ENCODE measurements at regions not wholly inside any gene's neighbourhood (a gene's known extent, or its start where the extent isn't known, plus 50 kb on each side); places are given as distances from the start of the nearest gene placed in this dataset.

DNA sequence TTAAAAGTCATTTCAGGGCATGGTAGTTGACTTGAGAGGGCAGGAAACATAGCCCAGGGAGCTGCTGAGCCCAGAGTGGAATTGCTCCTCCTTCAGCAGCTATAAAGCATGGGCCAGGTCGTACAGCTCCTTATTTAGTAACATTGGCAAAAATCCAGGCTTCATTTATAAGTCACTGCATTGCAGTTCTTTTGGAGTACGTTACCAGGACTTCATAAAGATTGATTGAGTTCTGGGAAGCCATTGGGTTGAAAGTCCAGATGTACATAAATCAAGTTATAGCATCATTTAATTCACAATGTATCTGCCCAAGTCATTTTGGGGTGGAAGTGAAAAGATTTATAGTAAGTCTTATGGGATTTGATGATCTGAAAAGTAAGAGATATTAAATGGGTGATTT, 53.0 kb upstream of the ANKEF1 start:
- DNase-seq (ENCODE audit: low read depth in 3 of 3), result no peak

DNA sequence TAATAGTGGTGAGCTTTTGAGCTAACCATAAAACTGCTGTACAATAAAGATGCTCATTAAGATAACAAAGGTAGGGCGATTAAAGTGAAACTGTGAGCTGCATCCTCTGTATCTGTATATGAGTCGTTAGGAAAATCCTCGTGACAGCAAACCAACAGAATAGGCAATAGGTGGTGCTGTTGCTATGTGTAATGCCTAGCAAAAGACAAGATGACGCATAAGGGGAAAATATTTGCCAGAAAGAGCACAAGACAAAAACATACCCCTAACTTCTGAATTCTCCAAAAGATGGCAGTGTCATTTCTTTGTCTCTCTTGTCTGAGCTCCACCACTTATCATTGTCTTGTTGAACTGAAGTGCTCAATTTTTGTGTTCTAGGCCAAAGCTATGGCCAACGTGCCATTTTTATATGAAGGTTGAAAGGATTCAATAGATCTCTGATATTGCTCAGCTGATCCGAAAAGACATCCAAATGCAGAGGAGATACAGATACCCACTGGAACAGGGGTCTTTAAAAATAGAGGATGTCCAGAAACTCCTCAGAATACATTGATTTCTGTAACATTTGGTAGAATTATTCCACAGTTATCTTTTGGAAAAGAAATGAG, 56.3 kb upstream of the ANKEF1 start:
- DNase-seq (ENCODE audit: low read depth in 3 of 3), result peak in 1 of 3 experiments; percentile 3

DNA sequence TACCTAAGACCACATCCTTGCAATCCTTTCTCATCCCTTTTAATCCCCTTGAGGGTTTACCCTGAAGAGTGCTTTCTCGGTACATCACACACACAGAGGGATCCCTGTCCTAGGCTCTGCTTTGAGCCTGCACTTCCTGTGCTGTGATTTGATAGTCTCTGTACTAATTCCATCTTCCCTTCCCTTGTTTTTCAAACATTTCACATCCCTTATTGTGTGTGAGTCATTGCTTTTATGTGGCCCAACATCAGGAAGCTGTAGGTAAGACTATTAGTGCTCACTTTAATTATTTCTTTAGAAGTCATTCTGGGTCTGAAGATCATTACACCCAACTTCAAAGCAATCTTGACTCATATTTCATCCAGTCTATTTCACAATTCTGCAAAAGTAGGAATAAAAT, 57.2 kb upstream of the ANKEF1 start:
- DNase-seq (ENCODE audit: low read depth in 3 of 3), result no peak

DNA sequence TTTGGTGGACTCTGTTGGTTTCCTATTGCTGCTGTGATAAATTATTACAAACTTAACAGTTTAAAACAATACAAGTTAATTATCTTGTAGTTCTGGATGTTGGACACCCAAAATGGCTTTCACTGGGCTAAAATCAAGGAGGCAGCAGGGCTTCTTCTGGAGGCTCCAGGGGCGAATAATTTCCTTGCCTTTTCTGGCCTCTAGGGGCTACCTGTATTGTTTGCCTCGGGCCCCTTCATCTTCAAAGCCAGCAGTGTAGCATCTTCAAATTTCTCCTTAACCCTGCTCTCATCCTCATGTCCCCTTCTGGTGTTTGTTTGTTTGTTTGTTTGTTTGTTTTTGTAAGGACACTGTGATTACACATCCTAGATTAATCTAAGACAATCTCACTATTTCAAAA, 60.5 kb upstream of the ANKEF1 start:
- DNase-seq (ENCODE audit: low read depth in 3 of 3), result no peak

- DNase-seq (ENCODE audit: low read depth in 3 of 3), result no peak
Observed at GRCh38 chr20:9971746-9972145, 63.0 kb upstream of the ANKEF1 start.

GRCh38 chr20:9969626-9970025, 65.2 kb upstream of the ANKEF1 start:
- no peak for DNase-seq (ENCODE audit: low read depth in 3 of 3)

GRCh38 chr20:9968015-9968414, 66.8 kb upstream of the ANKEF1 start:
- no peak for DNase-seq (ENCODE audit: low read depth in 3 of 3)

DNA sequence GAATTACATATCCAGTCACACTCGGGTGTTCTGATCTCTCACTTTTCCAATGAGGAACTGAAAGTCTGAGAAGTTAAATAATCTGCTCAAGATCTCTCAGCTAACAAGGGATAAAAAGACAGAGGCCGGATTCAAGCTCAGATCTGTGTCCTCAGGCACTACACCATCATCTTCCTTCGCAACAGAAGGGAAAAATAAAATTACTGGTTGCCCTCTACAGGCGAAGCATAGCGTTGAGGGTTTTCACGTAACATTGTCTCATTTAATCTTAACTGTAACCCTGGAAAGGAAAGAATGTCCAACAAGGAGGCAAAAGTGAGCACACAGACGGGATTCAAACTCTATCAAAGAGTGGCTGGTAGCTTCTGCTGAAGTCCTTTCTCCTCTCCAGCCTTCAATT, 67.8 kb upstream of the ANKEF1 start:
- DNase-seq (ENCODE audit: low read depth in 3 of 3), result no peak

DNA sequence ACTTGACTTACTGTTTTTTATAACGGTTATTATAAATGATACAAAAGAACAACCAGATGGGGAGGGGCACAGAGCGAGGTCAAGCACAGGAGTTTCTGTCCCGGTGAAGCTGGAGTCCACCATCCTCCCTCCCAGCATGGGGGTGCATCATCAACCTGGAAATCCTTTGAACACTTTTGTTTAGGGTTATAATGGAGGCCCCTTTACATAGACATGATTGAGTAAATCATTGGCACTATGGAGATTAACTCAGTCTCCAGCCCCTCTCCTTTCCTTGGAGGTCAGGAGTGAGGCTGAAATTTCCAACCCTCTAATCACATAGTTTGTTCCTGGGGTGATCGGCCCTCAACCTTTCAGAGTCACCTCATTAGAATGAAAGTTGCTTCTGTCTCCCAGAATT, 71.8 kb upstream of the ANKEF1 start:
- DNase-seq (ENCODE audit: low read depth in 3 of 3), result no peak

GRCh38 chr20:9958693-9959092, 76.1 kb upstream of the ANKEF1 start:
- no peak for DNase-seq (ENCODE audit: low read depth in 3 of 3)

DNA sequence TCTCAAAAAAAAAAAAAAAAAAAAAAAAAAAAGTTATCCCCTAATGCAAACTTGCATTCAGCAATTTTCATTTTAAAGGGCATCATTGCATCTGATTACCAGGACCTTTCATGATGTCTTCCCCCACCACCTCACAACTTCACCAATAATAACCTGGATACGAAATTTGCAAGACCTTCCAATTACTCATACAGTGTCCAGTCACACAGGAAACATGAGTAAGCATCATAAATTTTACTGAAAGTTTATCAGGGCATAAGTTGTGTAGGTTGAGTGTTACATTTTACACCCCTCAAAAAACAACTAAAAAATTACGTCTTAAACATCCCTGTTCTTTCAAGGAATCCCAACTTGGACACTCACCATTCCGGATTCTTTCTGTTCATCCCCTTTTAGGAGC, 79.1 kb upstream of the ANKEF1 start:
- no peak for DNase-seq (ENCODE audit: low read depth in 3 of 3)

- DNase-seq (ENCODE audit: low read depth in 3 of 3), result no peak
Observed at GRCh38 chr20:9949563-9949962, 85.2 kb upstream of the ANKEF1 start.

GRCh38 chr20:9945408-9945807, 89.4 kb upstream of the ANKEF1 start:
- DNase-seq (ENCODE audit: low read depth in 3 of 3), result no peak

- DNase-seq (ENCODE audit: low read depth in 3 of 3), result no peak
Observed at GRCh38 chr20:9942736-9943135, 92.1 kb upstream of the ANKEF1 start.

DNA sequence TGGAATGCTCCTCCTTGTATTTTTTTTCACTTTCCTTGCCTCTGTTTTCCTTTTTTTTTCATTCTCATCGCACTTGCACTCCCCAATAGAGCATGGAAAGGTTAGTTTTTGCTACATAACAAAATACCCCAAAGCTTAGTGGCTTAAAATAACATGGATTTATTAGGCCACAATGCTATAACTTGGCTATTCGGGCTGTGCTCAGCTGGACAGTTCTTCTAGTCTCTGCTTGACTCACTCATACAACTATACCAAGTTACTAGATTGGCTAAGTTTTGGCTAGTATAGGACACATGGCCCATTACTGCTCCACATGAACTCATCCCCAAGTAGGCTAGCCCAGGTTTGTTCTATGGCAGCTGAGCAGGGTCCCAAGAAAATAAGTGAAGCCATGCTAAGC, 94.5 kb upstream of the ANKEF1 start:
- no peak for DNase-seq (ENCODE audit: low read depth in 3 of 3)

DNA sequence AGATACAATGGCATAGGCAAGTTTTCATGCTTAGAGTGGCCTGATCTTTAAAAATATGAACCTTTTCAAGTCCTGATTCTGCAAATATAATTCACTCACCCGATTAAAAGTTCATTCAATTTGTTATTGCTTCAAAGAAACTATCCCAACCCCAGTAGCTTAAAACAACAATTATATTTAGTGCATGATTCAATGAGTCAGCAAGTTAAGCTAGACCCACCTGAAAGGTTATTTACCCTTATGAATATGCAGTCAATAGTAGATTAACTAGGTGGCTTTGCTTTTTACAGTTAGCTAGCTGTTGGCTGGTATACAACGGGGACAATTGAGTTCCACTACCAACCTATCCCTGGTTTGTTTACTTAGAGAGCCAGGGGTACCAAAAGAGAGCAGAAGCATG, 95.6 kb upstream of the ANKEF1 start:
- no peak for DNase-seq (ENCODE audit: low read depth in 3 of 3)

- no peak for DNase-seq (ENCODE audit: low read depth in 3 of 3)
Observed at GRCh38 chr20:9935285-9935684, 96.4 kb upstream of the PAK5 start.

- DNase-seq (ENCODE audit: low read depth in 3 of 3), result no peak
Observed at GRCh38 chr20:9930142-9930541, 91.3 kb upstream of the PAK5 start.

DNA sequence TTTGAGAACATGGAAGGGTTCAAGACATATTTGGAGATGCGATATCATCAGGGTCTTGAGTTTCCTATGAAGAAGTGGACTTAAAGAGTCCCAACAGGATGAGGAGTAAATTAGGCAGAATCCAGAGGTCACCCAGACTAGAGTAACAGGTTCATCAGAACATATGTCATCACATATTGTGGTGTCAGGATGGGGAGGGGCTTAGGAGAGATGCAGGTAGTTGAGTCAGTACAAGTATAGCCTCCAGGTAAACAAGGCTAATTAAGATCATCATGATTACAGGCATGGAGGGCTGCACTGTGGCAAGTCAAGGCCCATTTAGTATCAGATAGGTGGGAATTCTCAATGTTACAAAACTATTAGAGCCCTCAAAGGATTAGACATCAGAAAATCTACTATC, 90.1 kb upstream of the PAK5 start:
- no peak for DNase-seq (ENCODE audit: low read depth in 3 of 3)

GRCh38 chr20:9928281-9928737, 89.4 kb upstream of the PAK5 start:
- no peak for DNase-seq (ENCODE audit: low read depth in 3 of 3)

DNA sequence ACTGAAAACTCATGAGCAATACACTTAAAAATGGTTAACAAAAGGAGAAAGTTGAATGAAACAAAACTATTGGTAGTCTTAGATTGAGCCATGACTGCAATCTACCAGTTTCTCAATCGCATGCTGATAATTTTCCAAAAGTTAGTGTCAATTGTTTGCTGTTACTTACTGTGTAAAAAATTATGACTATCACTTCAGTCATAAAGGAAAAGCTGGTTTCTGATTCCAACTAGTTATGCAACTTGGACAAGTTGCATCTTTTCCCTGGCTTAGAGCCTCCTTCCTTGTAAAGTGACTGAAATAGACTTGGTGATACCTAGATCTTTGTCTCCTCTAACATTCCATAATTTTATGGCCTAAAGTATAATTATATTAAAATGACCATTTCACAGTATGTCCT, 88.3 kb upstream of the PAK5 start:
- DNase-seq (ENCODE audit: low read depth in 3 of 3), result no peak

- no peak for DNase-seq (ENCODE audit: low read depth in 3 of 3)
Observed at GRCh38 chr20:9926476-9926875, 87.6 kb upstream of the PAK5 start.

- DNase-seq (ENCODE audit: low read depth in 3 of 3), result no peak
Observed at GRCh38 chr20:9926007-9926406, 87.1 kb upstream of the PAK5 start.

GRCh38 chr20:9923648-9924047, 84.8 kb upstream of the PAK5 start:
- no peak for DNase-seq (ENCODE audit: low read depth in 3 of 3)

GRCh38 chr20:9920866-9921265, 82.0 kb upstream of the PAK5 start:
- no peak for DNase-seq (ENCODE audit: low read depth in 3 of 3)
